Mesendoderm (in vitro differentiated cells): ENCODE measurements at regions not wholly inside any gene's neighbourhood (a gene's known extent, or its start where the extent isn't known, plus 50 kb on each side); places are given as distances from the start of the nearest gene placed in this dataset.

Experiments
- DNase-seq: peaks from one replicate; pipeline ENCODE4 v3.0.0; 2013
- H2AK5ac ChIP-seq: 2 replicates; pipeline ENCODE4 v1.6.1; 2013; ENCODE audit warnings: low read length, inconsistent platforms
- H2BK120ac ChIP-seq: 2 replicates; pipeline ENCODE4 v1.6.1; 2013; ENCODE audit warnings: low read depth, mild to moderate bottlenecking, low read length, moderate library complexity, mixed read lengths
- H2BK15ac ChIP-seq: replicated peaks from 2 replicates; pipeline ENCODE4 v1.6.1; 2013; ENCODE audit warnings: low read depth, mild to moderate bottlenecking, moderate library complexity
- H2BK5ac ChIP-seq: 2 replicates; pipeline ENCODE4 v1.6.1; 2013; ENCODE audit warnings: low read length, inconsistent platforms
- H3K18ac ChIP-seq: 2 replicates; pipeline ENCODE4 v1.6.1; 2013; ENCODE audit warnings: mild to moderate bottlenecking, low read length, mixed read lengths
- H3K23ac ChIP-seq: one replicate; pipeline ENCODE4 v1.6.1; 2013; ENCODE audit warnings: low read length
- H3K27ac ChIP-seq: 2 replicates; pipeline ENCODE4 v1.5.1; 2013; ENCODE audit warnings: low read depth, mild to moderate bottlenecking, inconsistent platforms, low read length, moderate library complexity
- H3K27me3 ChIP-seq: 2 replicates; pipeline ENCODE4 v1.6.1; 2013; ENCODE audit warnings: low read length, control low read depth, mild to moderate bottlenecking, inconsistent platforms; ENCODE audit not compliant: insufficient read depth, poor library complexity
- H3K36me3 ChIP-seq: 2 replicates; pipeline ENCODE4 v1.6.1; 2013; ENCODE audit warnings: low read length, inconsistent platforms; ENCODE audit not compliant: control insufficient read depth, insufficient read depth
- H3K4ac ChIP-seq: one replicate; pipeline ENCODE4 v1.6.1; 2013; ENCODE audit warnings: low read depth, mild to moderate bottlenecking, low read length, moderate library complexity
- H3K4me1 ChIP-seq: 2 replicates; pipeline ENCODE4 v1.6.1; 2013; ENCODE audit warnings: low read depth, low read length, inconsistent platforms; ENCODE audit not compliant: control insufficient read depth
- H3K4me2 ChIP-seq: 2 replicates; pipeline ENCODE4 v1.6.1; 2013; ENCODE audit warnings: low read length
- H3K4me3 ChIP-seq: 2 replicates; pipeline ENCODE4 v1.5.1; 2013; ENCODE audit warnings: mild to moderate bottlenecking, low read length
- H3K56ac ChIP-seq: one replicate; pipeline ENCODE4 v1.6.1; 2013; ENCODE audit warnings: low read length
- H3K79me1 ChIP-seq: 2 replicates; pipeline ENCODE4 v1.6.1; 2013; ENCODE audit warnings: low read length, inconsistent platforms
- H3K79me2 ChIP-seq: 2 replicates; pipeline ENCODE4 v1.6.1; 2013; ENCODE audit warnings: mild to moderate bottlenecking, low read length; ENCODE audit not compliant: control insufficient read depth, insufficient read depth
- H3K9ac ChIP-seq: 2 replicates; pipeline ENCODE4 v1.6.1; 2013; ENCODE audit warnings: low read length, inconsistent platforms
- H4K5ac ChIP-seq: one replicate; pipeline ENCODE4 v1.6.1; 2013; ENCODE audit warnings: low read length
- H4K8ac ChIP-seq: one replicate; pipeline ENCODE4 v1.6.1; 2013; ENCODE audit warnings: low read depth, mild to moderate bottlenecking, control low read depth, low read length, moderate library complexity
- WGBS: extraction: QIAGEN DNeasy Blood & Tissue Kit; methylation state at CpG from one replicate; pipeline ENCODE4 v1.1.7; 2013; ENCODE audit warnings: low lambda C conversion rate, missing lambda C conversion rate; ENCODE audit not compliant: insufficient coverage; ENCODE audit errors: extremely low coverage; 5-methylcytosine and 5-hydroxymethylcytosine counted together

GRCh38 chr4:104549736-104550135 lies 55.0 kb upstream of the CXXC4 start:
- H3K27ac ChIP-seq, result no peak overlapping the region
- no peak overlapping the region for H3K9ac ChIP-seq
- H2BK120ac ChIP-seq, result no peak overlapping the region
- H3K56ac ChIP-seq, result no peak overlapping the region
- no CpG with 5 or more reads among the region's 2 CpGs for WGBS
- H2BK5ac ChIP-seq, result no peak overlapping the region
- no peak overlapping the region for H2BK15ac ChIP-seq
- no peaks in the 10 kb centered on the region for H3K36me3 ChIP-seq
- H4K8ac ChIP-seq, result no peak overlapping the region
- no peak overlapping the region for H3K18ac ChIP-seq
- no peak overlapping the region for H2AK5ac ChIP-seq
- DNase-seq, result peak; percentile 21
- H3K79me2 ChIP-seq, result no peaks in the 10 kb centered on the region
- H3K4ac ChIP-seq, result no peak overlapping the region
- H3K4me2 ChIP-seq, result no peak overlapping the region
- H3K4me1 ChIP-seq, result no peaks in the 10 kb centered on the region
- no peaks in the 10 kb centered on the region for H3K27me3 ChIP-seq
- H4K5ac ChIP-seq, result no peak overlapping the region
- no peak overlapping the region for H3K23ac ChIP-seq
- no peaks in the 10 kb centered on the region for H3K79me1 ChIP-seq
- H3K4me3 ChIP-seq, result no peak overlapping the region

- Histone ChIP-seq H3K79me2 (no peaks in the 10 kb centered on the region), H3K79me1 (no peaks in the 10 kb centered on the region), H2BK5ac (no peak overlapping the region), H3K36me3 (no peaks in the 10 kb centered on the region), H3K27me3 (no peaks in the 10 kb centered on the region), H3K4me1 (no peaks in the 10 kb centered on the region), H4K8ac (no peak overlapping the region), H3K56ac (no peak overlapping the region), H3K4me2 (no peak overlapping the region), H3K9ac (no peak overlapping the region), H3K18ac (no peak overlapping the region), H3K4ac (no peak overlapping the region), H2AK5ac (no peak overlapping the region), H4K5ac (no peak overlapping the region), H3K4me3 (no peak overlapping the region), H2BK120ac (no peak overlapping the region), H2BK15ac (no peak overlapping the region), H3K27ac (no peak overlapping the region), H3K23ac (no peak overlapping the region)
- no CpG with 5 or more reads among the region's 1 CpG for WGBS
- no peak for DNase-seq
Observed at GRCh38 chr4:104559502-104559901, 64.8 kb upstream of the CXXC4 start.

GRCh38 chr4:104571341-104571740 lies 76.6 kb upstream of the CXXC4 start:
- Histone ChIP-seq H4K8ac (no peak overlapping the region), H4K5ac (no peak overlapping the region), H3K79me2 (no peaks in the 10 kb centered on the region), H2BK15ac (no peak overlapping the region), H3K4me3 (no peak overlapping the region), H3K36me3 (no peaks in the 10 kb centered on the region), H2BK120ac (no peak overlapping the region), H3K23ac (no peak overlapping the region), H2BK5ac (no peak overlapping the region), H2AK5ac (no peak overlapping the region), H3K56ac (no peak overlapping the region), H3K4ac (no peak overlapping the region), H3K27me3 (no peaks in the 10 kb centered on the region), H3K9ac (no peak overlapping the region), H3K27ac (no peak overlapping the region), H3K18ac (no peak overlapping the region), H3K4me1 (peaks cover 2% of the 10 kb centered on the region), H3K4me2 (no peak overlapping the region), H3K79me1 (no peaks in the 10 kb centered on the region)
- peak; percentile 90 for DNase-seq
- WGBS, result no CpG with 5 or more reads among the region's 2 CpGs

- no peak overlapping the region for H2AK5ac ChIP-seq
- H3K27ac ChIP-seq, result no peak overlapping the region
- H3K27me3 ChIP-seq, result no peaks in the 10 kb centered on the region
- no peak for DNase-seq
- H3K23ac ChIP-seq, result no peak overlapping the region
- WGBS, result no CpG with 5 or more reads among the region's 4 CpGs
- H3K79me2 ChIP-seq, result no peaks in the 10 kb centered on the region
- no peak overlapping the region for H3K4ac ChIP-seq
- no peak overlapping the region for H3K9ac ChIP-seq
- H3K4me3 ChIP-seq, result no peak overlapping the region
- no peak overlapping the region for H3K18ac ChIP-seq
- H4K8ac ChIP-seq, result no peak overlapping the region
- H3K56ac ChIP-seq, result no peak overlapping the region
- no peak overlapping the region for H2BK5ac ChIP-seq
- no peak overlapping the region for H4K5ac ChIP-seq
- no peak overlapping the region for H2BK120ac ChIP-seq
- H3K4me2 ChIP-seq, result no peak overlapping the region
- no peaks in the 10 kb centered on the region for H3K36me3 ChIP-seq
- peaks cover 2% of the 10 kb centered on the region for H3K4me1 ChIP-seq
- H2BK15ac ChIP-seq, result no peak overlapping the region
- H3K79me1 ChIP-seq, result no peaks in the 10 kb centered on the region
Observed at GRCh38 chr4:104574371-104574770, 79.7 kb upstream of the CXXC4 start.

GRCh38 chr4:104575278-104575677 lies 80.6 kb upstream of the CXXC4 start:
- Histone ChIP-seq H3K56ac (no peak overlapping the region), H3K9ac (no peak overlapping the region), H3K18ac (no peak overlapping the region), H3K4me1 (peaks cover 2% of the 10 kb centered on the region), H2BK15ac (no peak overlapping the region), H3K4ac (no peak overlapping the region), H3K79me1 (no peaks in the 10 kb centered on the region), H3K27ac (no peak overlapping the region), H2AK5ac (no peak overlapping the region), H2BK5ac (no peak overlapping the region), H3K4me2 (no peak overlapping the region), H4K8ac (no peak overlapping the region), H3K27me3 (no peaks in the 10 kb centered on the region), H3K23ac (no peak overlapping the region), H4K5ac (no peak overlapping the region), H3K4me3 (no peak overlapping the region), H2BK120ac (no peak overlapping the region), H3K36me3 (no peaks in the 10 kb centered on the region), H3K79me2 (no peaks in the 10 kb centered on the region)
- DNase-seq, result no peak
- WGBS, result no CpG with 5 or more reads among the region's 1 CpG

GRCh38 chr4:104577405-104577804 lies 82.7 kb upstream of the CXXC4 start:
- no peak for DNase-seq
- Histone ChIP-seq H3K27ac (no peak overlapping the region), H3K4me3 (no peak overlapping the region), H3K79me1 (no peaks in the 10 kb centered on the region), H3K4me1 (no peaks in the 10 kb centered on the region), H4K5ac (no peak overlapping the region), H2BK120ac (no peak overlapping the region), H3K36me3 (no peaks in the 10 kb centered on the region), H3K18ac (no peak overlapping the region), H3K4ac (no peak overlapping the region), H3K9ac (no peak overlapping the region), H3K56ac (no peak overlapping the region), H3K79me2 (no peaks in the 10 kb centered on the region), H2AK5ac (no peak overlapping the region), H3K27me3 (no peaks in the 10 kb centered on the region), H3K23ac (no peak overlapping the region), H4K8ac (no peak overlapping the region), H2BK5ac (no peak overlapping the region), H3K4me2 (no peak overlapping the region), H2BK15ac (no peak overlapping the region)
